NT2/D1 (cell line): ENCODE measurements at regions not wholly inside any gene's neighbourhood (a gene's known extent, or its start where the extent isn't known, plus 50 kb on each side); places are given as distances from the start of the nearest gene placed in this dataset.

Experiments used
- DNase-seq: peaks from one replicate; pipeline ENCODE4 v3.0.0-alpha.2; 2011; ENCODE audit warnings: low read depth, low spot score
- H3K27me3 ChIP-seq: 2 replicates; pipeline ENCODE4 v1.6.0; 2011; ENCODE audit warnings: mild to moderate bottlenecking; ENCODE audit not compliant: insufficient read length, insufficient read depth
- H3K36me3 ChIP-seq: 2 replicates; pipeline ENCODE4 v1.6.1; 2011; ENCODE audit warnings: mild to moderate bottlenecking, low read length, mixed read lengths; ENCODE audit not compliant: insufficient read depth, insufficient read length
- H3K4me1 ChIP-seq: 2 replicates; pipeline ENCODE4 v1.5.1; 2011; ENCODE audit not compliant: insufficient read depth, insufficient read length
- H3K4me3 ChIP-seq: 2 replicates; pipeline ENCODE4 v1.5.1; 2011; ENCODE audit warnings: low read depth; ENCODE audit not compliant: insufficient read length
- H3K9ac ChIP-seq: 2 replicates; pipeline ENCODE4 v1.6.0; 2011; ENCODE audit warnings: low read depth; ENCODE audit not compliant: insufficient read length
- H3K9me3 ChIP-seq: 2 replicates; pipeline ENCODE4 v1.5.1; 2011; ENCODE audit warnings: mild to moderate bottlenecking, low read length; ENCODE audit not compliant: insufficient read depth
- SUZ12 ChIP-seq: IDR thresholded peaks from 2 replicates; pipeline ENCODE4 v1.6.1; 2011; ENCODE audit not compliant: insufficient read length, insufficient read depth; ENCODE audit errors: extremely low read depth
- YY1 ChIP-seq: IDR thresholded peaks from 2 replicates; pipeline ENCODE4 v1.6.1; 2011; ENCODE audit not compliant: insufficient read length, insufficient read depth
- ZNF274 ChIP-seq: IDR thresholded peaks from 2 replicates; pipeline ENCODE4 v1.6.1; 2011; ENCODE audit warnings: mild to moderate bottlenecking, low read depth, low read length

DNA sequence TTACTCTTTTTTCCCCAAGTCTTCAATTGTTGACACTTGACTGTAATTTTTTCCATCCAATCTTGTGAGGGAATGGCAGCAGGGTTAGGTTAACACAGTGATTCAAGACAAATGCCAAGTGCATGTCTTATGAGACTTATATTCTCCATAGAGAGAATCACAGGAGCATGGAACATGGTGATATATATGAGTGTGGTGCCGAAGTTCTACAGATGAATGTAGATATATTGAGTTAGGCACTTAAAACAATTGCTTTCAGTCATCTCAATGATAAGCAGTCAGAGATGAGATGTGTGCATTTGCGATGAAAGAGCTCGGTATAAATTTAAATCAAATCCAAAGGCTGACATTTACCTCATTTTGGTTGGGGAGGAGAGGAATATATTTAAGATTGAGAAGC is 211.2 kb downstream of the CDH10 start:
- Histone ChIP-seq H3K36me3 (no peaks in the 10 kb centered on the region), H3K9ac (no peak overlapping the region), H3K9me3 (no peaks in the 10 kb centered on the region), H3K4me3 (no peak overlapping the region), H3K4me1 (no peaks in the 10 kb centered on the region), H3K27me3 (no peaks in the 10 kb centered on the region)
- DNase-seq: no peak
- no peak for TF ChIP-seq YY1
- no peak for TF ChIP-seq ZNF274
- TF ChIP-seq SUZ12: no peak
